ENCODE measurements at regions not wholly inside any gene's neighbourhood (a gene's known extent, or its start where the extent isn't known, plus 50 kb on each side); places are given as distances from the start of the nearest gene placed in this dataset.

GRCh38 chr1:90386899-90387720, 330.0 kb downstream of the BARHL2 start:
- no peaks in the 10 kb centered on the region for H3K4me1 ChIP-seq
- H3K27ac ChIP-seq: no peak overlapping the region
- H3K36me3 ChIP-seq: no peaks in the 10 kb centered on the region
- TF ChIP-seq POLR2A (IDR thresholded peaks at IDR 0.05) (no peak), POLR2AphosphoS5 (IDR thresholded peaks at IDR 0.05) (no peak), EP300 (IDR thresholded peaks at IDR 0.05) (no peak)
- TF ChIP-seq, protein P1, sequence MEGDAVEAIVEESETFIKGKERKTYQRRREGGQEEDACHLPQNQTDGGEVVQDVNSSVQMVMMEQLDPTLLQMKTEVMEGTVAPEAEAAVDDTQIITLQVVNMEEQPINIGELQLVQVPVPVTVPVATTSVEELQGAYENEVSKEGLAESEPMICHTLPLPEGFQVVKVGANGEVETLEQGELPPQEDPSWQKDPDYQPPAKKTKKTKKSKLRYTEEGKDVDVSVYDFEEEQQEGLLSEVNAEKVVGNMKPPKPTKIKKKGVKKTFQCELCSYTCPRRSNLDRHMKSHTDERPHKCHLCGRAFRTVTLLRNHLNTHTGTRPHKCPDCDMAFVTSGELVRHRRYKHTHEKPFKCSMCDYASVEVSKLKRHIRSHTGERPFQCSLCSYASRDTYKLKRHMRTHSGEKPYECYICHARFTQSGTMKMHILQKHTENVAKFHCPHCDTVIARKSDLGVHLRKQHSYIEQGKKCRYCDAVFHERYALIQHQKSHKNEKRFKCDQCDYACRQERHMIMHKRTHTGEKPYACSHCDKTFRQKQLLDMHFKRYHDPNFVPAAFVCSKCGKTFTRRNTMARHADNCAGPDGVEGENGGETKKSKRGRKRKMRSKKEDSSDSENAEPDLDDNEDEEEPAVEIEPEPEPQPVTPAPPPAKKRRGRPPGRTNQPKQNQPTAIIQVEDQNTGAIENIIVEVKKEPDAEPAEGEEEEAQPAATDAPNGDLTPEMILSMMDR (IDR thresholded peaks at IDR 0.05): no peak
- WGBS, 2 donors (ENCODE audit: low coverage in 1 of 2): 45 to 56% methylated on average over 3 of the region's 3 CpGs
- no peak for ATAC-seq
- H3K27me3 ChIP-seq: no peaks in the 10 kb centered on the region
- no peak overlapping the region for H3K4me3 ChIP-seq
- H3K9me3 ChIP-seq: no peaks in the 10 kb centered on the region

DNA sequence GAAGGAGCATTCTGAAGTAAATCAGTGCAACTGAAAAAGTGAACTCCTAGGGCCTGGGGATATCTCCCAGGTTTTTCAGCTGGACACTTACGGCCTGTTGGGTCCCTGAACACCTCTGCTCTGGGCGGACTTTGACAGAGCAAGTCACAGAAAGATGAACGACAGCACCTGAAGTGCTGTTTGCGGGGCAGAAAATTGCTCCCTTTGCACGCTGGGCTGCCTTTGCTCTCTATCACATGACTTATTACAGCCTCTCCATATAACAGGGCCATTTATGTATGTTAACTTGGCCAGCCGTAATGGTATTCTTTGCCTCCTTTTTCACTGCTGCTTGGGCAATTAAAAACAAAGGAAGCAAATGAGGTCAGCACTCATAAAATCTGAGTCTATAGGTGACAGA, 332.9 kb downstream of the BARHL2 start:
- TF ChIP-seq POLR2A (IDR thresholded peaks at IDR 0.05) (no peak), POLR2AphosphoS5 (IDR thresholded peaks at IDR 0.05) (no peak), EP300 (IDR thresholded peaks at IDR 0.05) (no peak)
- TF ChIP-seq, protein P1 (IDR thresholded peaks at IDR 0.05): no peak
- Histone ChIP-seq H3K9me3 (no peaks in the 10 kb centered on the region), H3K36me3 (no peaks in the 10 kb centered on the region), H3K27me3 (no peaks in the 10 kb centered on the region), H3K4me3 (no peak overlapping the region), H3K27ac (no peak overlapping the region), H3K4me1 (no peaks in the 10 kb centered on the region)
- ATAC-seq: no peak
- 52 to 64% methylated on average over 5 to 6 of the region's 6 CpGs for WGBS, 2 donors (ENCODE audit: low coverage in 1 of 2)

DNA sequence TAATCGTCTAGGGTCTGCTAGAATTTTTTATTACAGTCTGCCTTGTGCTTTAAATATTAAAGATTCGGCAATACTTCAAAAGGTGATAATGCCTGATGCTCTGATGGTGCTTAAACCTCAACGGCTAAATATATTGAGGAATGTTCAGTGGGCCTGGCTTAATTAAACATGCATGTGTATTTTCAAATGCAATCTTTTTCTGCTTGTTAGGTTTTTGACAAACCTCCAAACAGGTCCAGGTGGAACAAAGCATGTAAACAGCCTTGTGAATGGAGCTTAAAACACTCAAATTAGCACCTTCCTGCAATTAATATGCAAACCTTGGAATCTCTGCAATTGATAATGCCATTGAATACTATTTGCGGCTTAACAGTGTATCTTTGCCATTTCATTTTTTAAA, 334.9 kb downstream of the BARHL2 start:
- WGBS, 2 donors (ENCODE audit: low coverage in 1 of 2): 57 to 77% methylated on average over 3 to 4 of the region's 4 CpGs
- TF ChIP-seq EP300 (IDR thresholded peaks at IDR 0.05): no peak
- TF ChIP-seq POLR2A (IDR thresholded peaks at IDR 0.05): no peak
- TF ChIP-seq, protein P1 (IDR thresholded peaks at IDR 0.05): no peak
- no peak for TF ChIP-seq POLR2AphosphoS5 (IDR thresholded peaks at IDR 0.05)
- ATAC-seq: no peak
- Histone ChIP-seq H3K4me1 (no peaks in the 10 kb centered on the region), H3K27me3 (no peaks in the 10 kb centered on the region), H3K9me3 (no peaks in the 10 kb centered on the region), H3K4me3 (no peak overlapping the region), H3K36me3 (no peaks in the 10 kb centered on the region), H3K27ac (no peak overlapping the region)

GRCh38 chr1:90381598-90381997, 335.5 kb downstream of the BARHL2 start:
- H3K27ac ChIP-seq: no peak overlapping the region
- no peaks in the 10 kb centered on the region for H3K9me3 ChIP-seq
- H3K4me1 ChIP-seq: no peaks in the 10 kb centered on the region
- H3K27me3 ChIP-seq: no peaks in the 10 kb centered on the region
- 76 to 78% methylated on average over 4 of the region's 4 CpGs for WGBS, 2 donors (ENCODE audit: low coverage in 1 of 2)
- TF ChIP-seq POLR2A (IDR thresholded peaks at IDR 0.05) (no peak), EP300 (IDR thresholded peaks at IDR 0.05) (no peak), POLR2AphosphoS5 (IDR thresholded peaks at IDR 0.05) (no peak)
- TF ChIP-seq, protein P1 (IDR thresholded peaks at IDR 0.05): no peak
- no peaks in the 10 kb centered on the region for H3K36me3 ChIP-seq
- no peak for ATAC-seq
- no peak overlapping the region for H3K4me3 ChIP-seq

GRCh38 chr1:90371448-90371813, 345.7 kb downstream of the BARHL2 start:
- H3K27me3 ChIP-seq: no peaks in the 10 kb centered on the region
- WGBS, 2 donors (ENCODE audit: low coverage in 1 of 2): 71 to 80% methylated on average over 1 of the region's 1 CpG
- no peaks in the 10 kb centered on the region for H3K4me1 ChIP-seq
- no peak for ATAC-seq
- no peak overlapping the region for H3K4me3 ChIP-seq
- no peaks in the 10 kb centered on the region for H3K9me3 ChIP-seq
- H3K36me3 ChIP-seq: no peaks in the 10 kb centered on the region
- no peak overlapping the region for H3K27ac ChIP-seq
- TF ChIP-seq POLR2AphosphoS5 (IDR thresholded peaks at IDR 0.05): no peak
- TF ChIP-seq EP300 (IDR thresholded peaks at IDR 0.05): no peak
- no peak for TF ChIP-seq POLR2A (IDR thresholded peaks at IDR 0.05)
- TF ChIP-seq, protein P1 (IDR thresholded peaks at IDR 0.05): no peak

All from gastroesophageal sphincter (tissue), 4 donors.